Gastroesophageal sphincter (tissue), 4 donors: ENCODE measurements at regions not wholly inside any gene's neighbourhood (a gene's known extent, or its start where the extent isn't known, plus 50 kb on each side); places are given as distances from the start of the nearest gene placed in this dataset.

Experiments used
- ATAC-seq: fragments of 150-250 bp; one replicate; pipeline ENCODE4 v1.9.1; 2016; ENCODE audit warnings: mild to moderate bottlenecking, moderate library complexity
- H3K27ac ChIP-seq, 4 donors: fragments of 200-600 bp; sonication (generic) in 3 of 4; 1 replicate in 3 of 4; 2 replicates in 1 of 4; pipeline ENCODE4 v1.5.1; 2016 to 2019
- H3K27me3 ChIP-seq: fragments of 200-600 bp; sonication (generic); one replicate; pipeline ENCODE4 v1.5.1; 2019
- H3K36me3 ChIP-seq, 2 donors: fragments of 200-600 bp; sonication (generic); one replicate each; pipeline ENCODE4 v1.5.1; 2019; ENCODE audit warnings: control low read depth in 1 of 2
- H3K4me1 ChIP-seq, 3 donors: fragments of 200-600 bp; sonication (generic); 1 replicate in 2 of 3; 2 replicates in 1 of 3; pipeline ENCODE4 v1.5.1; 2016 to 2019; ENCODE audit warnings: control low read depth in 2 of 3
- H3K4me3 ChIP-seq, 2 donors: fragments of 200-600 bp; sonication (generic); one replicate each; pipeline ENCODE4 v1.5.1; 2019; ENCODE audit warnings: mild to moderate bottlenecking in 1 of 2, moderate library complexity in 1 of 2
- H3K9me3 ChIP-seq, 3 donors: fragments of 200-600 bp; sonication (generic); one replicate each; pipeline ENCODE4 v1.5.1; 2017 to 2019; ENCODE audit warnings: control low read depth in 2 of 3
- CTCF ChIP-seq, 4 experiments: fragments of 200-600 bp in 2 of 4; fragments of 450-650 bp in 2 of 4; sonication (generic) in 1 of 4; IDR thresholded peaks; one replicate each; pipeline ENCODE4 v1.5.1; 2017 to 2019; ENCODE audit warnings: antibody characterized with exemption in 4 of 4, mild to moderate bottlenecking in 2 of 4, moderate library complexity in 2 of 4
- EP300 ChIP-seq: sonication (generic); formaldehyde crosslinking; IDR thresholded peaks from one replicate; pipeline ENCODE4 v1.6.1; 2017; ENCODE audit warnings: antibody characterized with exemption, mild to moderate bottlenecking
- POLR2A ChIP-seq, 2 donors: fragments of 450-650 bp; IDR thresholded peaks; one replicate each; pipeline ENCODE4 v1.6.1; 2017; ENCODE audit warnings: antibody characterized with exemption in 2 of 2, mild to moderate bottlenecking in 2 of 2, moderate library complexity in 1 of 2
- POLR2AphosphoS5 ChIP-seq: sonication (generic); formaldehyde crosslinking; IDR thresholded peaks from one replicate; pipeline ENCODE4 v1.6.1; 2017; ENCODE audit warnings: antibody characterized with exemption
- WGBS, 2 donors: methylation state at CpG; one replicate each; pipeline ENCODE4 v1.1.5; 2018; ENCODE audit warnings: low coverage in 1 of 2; 5-methylcytosine and 5-hydroxymethylcytosine counted together

DNA sequence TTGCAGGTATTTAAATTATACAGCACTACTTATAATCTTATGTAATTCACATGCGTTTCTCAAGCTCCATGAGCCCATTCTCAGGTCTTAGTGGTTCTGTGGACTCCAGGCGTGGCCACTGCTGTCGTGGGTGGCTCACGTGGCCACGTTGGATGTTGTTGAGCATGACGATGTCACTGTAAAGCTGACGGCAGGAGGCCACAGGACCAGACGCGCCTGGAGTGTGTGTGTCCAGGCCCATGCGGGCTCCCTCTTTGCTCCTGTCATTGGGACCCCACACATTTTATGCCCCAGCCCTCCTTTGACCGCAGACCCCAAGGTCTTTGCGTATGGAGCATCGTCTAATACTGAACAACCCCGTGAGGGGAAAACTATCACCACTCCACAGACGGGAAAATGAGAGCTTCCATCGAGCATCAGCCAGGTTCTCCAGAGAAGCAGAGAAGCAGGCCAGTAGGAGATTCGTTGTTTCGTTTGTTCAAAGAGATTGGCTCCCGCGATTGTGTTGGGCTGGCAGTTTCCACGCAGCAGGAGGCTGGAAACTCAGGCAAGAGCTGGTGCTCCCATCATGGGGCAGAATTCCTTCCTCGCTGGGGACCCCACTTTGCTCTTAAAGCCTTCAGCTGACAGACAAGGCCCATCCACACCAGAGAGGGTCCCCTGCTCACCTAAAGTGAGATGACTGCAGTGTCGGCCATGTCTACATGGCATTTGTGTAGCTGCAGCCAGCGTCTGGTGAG is 129.3 kb upstream of the SPACA7 start:
- WGBS, 2 donors = 92 to 93% methylated on average over 6 to 7 of the region's 24 CpGs
- Histone ChIP-seq H3K4me3 (no peak overlapping the region), H3K36me3 (no peaks in the 10 kb centered on the region), H3K4me1 (peaks cover 0 to 12% (median 0%) of the 10 kb centered on the region in 3 donors), H3K27ac (no peak overlapping the region), H3K9me3 (no peaks in the 10 kb centered on the region), H3K27me3 (peaks cover 8% of the 10 kb centered on the region)
- TF ChIP-seq EP300 = no peak
- TF ChIP-seq CTCF (IDR thresholded peaks at IDR 0.05) = no peak
- no peak for TF ChIP-seq POLR2A (IDR thresholded peaks at IDR 0.05)
- no peak for TF ChIP-seq POLR2AphosphoS5
- ATAC-seq = no peak

- H3K27ac ChIP-seq = no peak overlapping the region
- no peak overlapping the region for H3K4me3 ChIP-seq
- no peaks in the 10 kb centered on the region for H3K36me3 ChIP-seq
- peaks cover 8% of the 10 kb centered on the region for H3K27me3 ChIP-seq
- ATAC-seq = no peak
- 81% methylated on average over 5 of the region's 31 CpGs; no CpG with 5 or more reads in 1 of the 2 donors for whole genome bisulfite sequencing, 2 donors
- no peaks in the 10 kb centered on the region for H3K9me3 ChIP-seq
- TF ChIP-seq EP300 = no peak
- TF ChIP-seq POLR2AphosphoS5 = no peak
- TF ChIP-seq POLR2A (IDR thresholded peaks at IDR 0.05) = no peak
- no peak for TF ChIP-seq CTCF (IDR thresholded peaks at IDR 0.05)
- peaks cover 0 to 12% (median 0%) of the 10 kb centered on the region in 3 donors for H3K4me1 ChIP-seq
Measured at GRCh38 chr13:112247471-112248405, 128.4 kb upstream of the SPACA7 start.

DNA sequence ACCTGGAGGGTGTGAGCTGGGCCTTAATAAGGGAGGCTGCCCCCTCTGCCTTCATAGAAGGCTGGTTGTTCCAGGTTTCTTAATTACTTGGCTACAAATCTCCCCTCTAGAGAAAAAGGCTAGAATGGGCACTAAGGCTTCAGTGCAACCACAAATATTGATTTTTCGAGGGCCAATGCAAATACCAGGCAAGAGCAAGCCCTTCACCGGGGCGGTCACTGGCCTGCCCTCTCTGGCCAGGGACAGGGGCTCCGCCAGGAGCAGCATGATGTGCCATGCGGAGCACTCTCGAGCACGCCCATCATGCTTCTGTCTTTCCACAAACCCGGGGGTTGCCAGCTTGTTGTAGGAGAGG is 127.8 kb upstream of the SPACA7 start:
- 47 to 55% methylated on average over 6 to 8 of the region's 8 CpGs for WGBS, 2 donors
- H3K36me3 ChIP-seq = no peaks in the 10 kb centered on the region
- TF ChIP-seq POLR2AphosphoS5 = no peak
- no peak for TF ChIP-seq EP300
- no peak for TF ChIP-seq CTCF (IDR thresholded peaks at IDR 0.05)
- no peak for TF ChIP-seq POLR2A (IDR thresholded peaks at IDR 0.05)
- H3K27me3 ChIP-seq = peaks cover 8% of the 10 kb centered on the region
- H3K27ac ChIP-seq = no peak overlapping the region
- no peak overlapping the region for H3K4me3 ChIP-seq
- H3K4me1 ChIP-seq = peaks cover 0 to 12% (median 0%) of the 10 kb centered on the region in 3 donors
- H3K9me3 ChIP-seq = no peaks in the 10 kb centered on the region
- ATAC-seq = no peak

DNA sequence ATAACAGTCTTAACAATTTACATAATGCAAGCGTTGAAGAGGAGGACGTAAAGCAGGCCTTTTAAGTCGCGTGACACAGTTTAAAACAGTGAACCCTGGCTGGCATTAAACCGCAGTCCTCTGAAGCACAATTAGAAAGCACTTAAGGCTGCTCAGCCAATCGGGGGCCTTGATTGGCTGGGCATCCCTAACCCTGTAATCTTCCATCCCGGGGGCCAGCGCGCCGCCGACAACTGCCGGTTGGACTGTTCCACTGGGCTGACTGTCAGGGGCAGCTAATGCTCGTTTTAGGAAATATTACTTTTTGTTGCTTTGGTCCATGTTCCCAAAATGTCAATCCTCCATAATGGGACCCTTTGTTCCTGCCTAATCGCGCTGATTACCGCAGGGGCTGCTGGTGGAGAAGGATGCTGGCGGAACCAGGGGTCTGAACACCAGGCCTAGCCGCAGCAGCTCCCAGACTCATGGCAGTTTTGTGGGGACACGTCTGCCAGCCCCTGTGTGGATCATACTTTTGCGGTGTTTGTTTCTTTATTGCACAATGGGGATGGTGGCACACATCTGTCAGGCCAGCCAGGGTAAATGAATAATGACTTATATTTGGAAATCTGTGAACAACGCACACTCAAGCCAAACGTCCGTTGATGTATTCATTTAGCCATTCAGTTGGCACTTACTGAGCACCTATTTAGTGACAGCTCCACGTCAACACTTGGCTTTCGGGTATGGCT is 127.1 kb upstream of the SPACA7 start:
- Histone ChIP-seq H3K27me3 (peaks cover 9% of the 10 kb centered on the region), H3K36me3 (no peaks in the 10 kb centered on the region), H3K4me1 (peaks cover 0 to 12% (median 0%) of the 10 kb centered on the region in 3 donors), H3K27ac (no peak overlapping the region), H3K9me3 (no peaks in the 10 kb centered on the region), H3K4me3 (no peak overlapping the region)
- WGBS, 2 donors = 0 to 53% methylated on average over 3 to 22 of the region's 25 CpGs
- no peak for TF ChIP-seq POLR2A (IDR thresholded peaks at IDR 0.05)
- TF ChIP-seq CTCF (IDR thresholded peaks at IDR 0.05) = no peak
- TF ChIP-seq POLR2AphosphoS5 = no peak
- TF ChIP-seq EP300 = no peak
- no peak for ATAC-seq
